Stimulated activated CD4-positive, alpha-beta T cell treated with anti-CD3 and anti-CD28 coated beads, Interleukin-15, amount 100 ng/mL, for 24 hours (primary cell): ENCODE measurements at regions not wholly inside any gene's neighbourhood (a gene's known extent, or its start where the extent isn't known, plus 50 kb on each side); places are given as distances from the start of the nearest gene placed in this dataset.
A peak's percentile ranks its signal among the peaks of the same experiment; 100 is the strongest.

ENCODE experiments used
- DNase-seq: peaks from one replicate; pipeline ENCODE4 v3.0.0-alpha.2; 2020

GRCh38 chr13:102993348-102993747 lies 72.9 kb downstream of the SLC10A2 start:
- no peak for DNase-seq

GRCh38 chr13:102984210-102984609 lies 82.0 kb downstream of the SLC10A2 start:
- DNase-seq: no peak

GRCh38 chr13:102983496-102983895 lies 82.7 kb downstream of the SLC10A2 start:
- no peak for DNase-seq

- DNase-seq: no peak
Observed at GRCh38 chr13:102980331-102980982, 85.8 kb downstream of the SLC10A2 start.

- no peak for DNase-seq
Observed at GRCh38 chr13:102978168-102978567, 88.0 kb downstream of the SLC10A2 start.

GRCh38 chr13:102977471-102977870 lies 88.7 kb downstream of the SLC10A2 start:
- DNase-seq: no peak

GRCh38 chr13:102974317-102975087 lies 91.7 kb downstream of the SLC10A2 start:
- DNase-seq: no peak

- DNase-seq: no peak
Observed at GRCh38 chr13:102972191-102972590, 94.0 kb downstream of the SLC10A2 start.

GRCh38 chr13:102970542-102970941 lies 95.7 kb downstream of the SLC10A2 start:
- no peak for DNase-seq

GRCh38 chr13:102968572-102969228 lies 97.5 kb downstream of the SLC10A2 start:
- DNase-seq: no peak

- DNase-seq: no peak
Observed at GRCh38 chr13:102965802-102966201, 100.4 kb downstream of the SLC10A2 start.

GRCh38 chr13:102962430-102962829 lies 103.8 kb downstream of the SLC10A2 start:
- DNase-seq: no peak

- no peak for DNase-seq
Observed at GRCh38 chr13:102960959-102961358, 105.3 kb downstream of the SLC10A2 start.

GRCh38 chr13:102956449-102956848 lies 109.8 kb downstream of the SLC10A2 start:
- DNase-seq: no peak

GRCh38 chr13:102954350-102954749 lies 108.5 kb downstream of the ERCC5 start:
- DNase-seq: no peak

- DNase-seq: no peak
Observed at GRCh38 chr13:102951808-102952207, 106.0 kb downstream of the ERCC5 start.

- DNase-seq: no peak
Observed at GRCh38 chr13:102947745-102948405, 102.0 kb downstream of the ERCC5 start.

GRCh38 chr13:102945886-102946285 lies 100.1 kb downstream of the ERCC5 start:
- DNase-seq: no peak

GRCh38 chr13:102945324-102945815 lies 99.5 kb downstream of the ERCC5 start:
- DNase-seq: no peak

GRCh38 chr13:102944821-102945220 lies 99.0 kb downstream of the ERCC5 start:
- DNase-seq: no peak

GRCh38 chr13:102940770-102941169 lies 94.9 kb downstream of the ERCC5 start:
- DNase-seq: no peak

GRCh38 chr13:102940143-102940542 lies 94.3 kb downstream of the ERCC5 start:
- DNase-seq: peak; percentile 3

GRCh38 chr13:102935896-102936321 lies 90.1 kb downstream of the ERCC5 start:
- DNase-seq: no peak
